RWPE2 (cell line): ENCODE measurements at regions not wholly inside any gene's neighbourhood (a gene's known extent, or its start where the extent isn't known, plus 50 kb on each side); places are given as distances from the start of the nearest gene placed in this dataset.

Experiments
- ATAC-seq: fragments of 200-7000 bp; cut with Tn5 transposase; 3 replicates; pipeline ENCODE4 v1.9.1; 2021; ENCODE audit warnings: low read depth
- DNase-seq: peaks from one replicate; pipeline ENCODE4 v3.0.0-alpha.2; 2020; ENCODE audit warnings: low spot score
- H3K27ac ChIP-seq: fragments of 450-650 bp; 2 replicates; pipeline ENCODE4 v1.5.1; 2017; ENCODE audit warnings: mild to moderate bottlenecking; ENCODE audit not compliant: poor library complexity, severe bottlenecking
- H3K27me3 ChIP-seq: fragments of 250-450 bp; sonication (Bioruptor Pico); 2 replicates; pipeline ENCODE4 v1.5.1; 2021; ENCODE audit warnings: mild to moderate bottlenecking, moderate library complexity; ENCODE audit not compliant: insufficient read depth, poor library complexity, severe bottlenecking
- H3K36me3 ChIP-seq: fragments of 250-450 bp; sonication (Bioruptor Pico); 2 replicates; pipeline ENCODE4 v1.5.1; 2020; ENCODE audit warnings: low read depth, mild to moderate bottlenecking, moderate library complexity
- H3K4me1 ChIP-seq: fragments of 250-450 bp; sonication (Bioruptor Pico); 2 replicates; pipeline ENCODE4 v1.5.1; 2021; ENCODE audit warnings: mild to moderate bottlenecking, moderate library complexity; ENCODE audit not compliant: insufficient read depth, poor library complexity, severe bottlenecking
- H3K4me3 ChIP-seq: fragments of 250-450 bp; sonication (Bioruptor Pico); 2 replicates; pipeline ENCODE4 v1.5.1; 2021; ENCODE audit warnings: mild to moderate bottlenecking, moderate library complexity; ENCODE audit not compliant: severe bottlenecking
- H3K9me3 ChIP-seq: fragments of 250-450 bp; sonication (Bioruptor Pico); 2 replicates; pipeline ENCODE4 v1.5.1; 2021; ENCODE audit warnings: mild to moderate bottlenecking, moderate library complexity; ENCODE audit not compliant: severe bottlenecking
- TF ChIP-seq, protein P1 (sequence below): fragments of 450-650 bp; IDR thresholded peaks from one replicate; pipeline ENCODE4 v1.5.1; 2017; ENCODE audit warnings: mild to moderate bottlenecking, moderate library complexity; ENCODE audit not compliant: poor library complexity, severe bottlenecking

DNA sequence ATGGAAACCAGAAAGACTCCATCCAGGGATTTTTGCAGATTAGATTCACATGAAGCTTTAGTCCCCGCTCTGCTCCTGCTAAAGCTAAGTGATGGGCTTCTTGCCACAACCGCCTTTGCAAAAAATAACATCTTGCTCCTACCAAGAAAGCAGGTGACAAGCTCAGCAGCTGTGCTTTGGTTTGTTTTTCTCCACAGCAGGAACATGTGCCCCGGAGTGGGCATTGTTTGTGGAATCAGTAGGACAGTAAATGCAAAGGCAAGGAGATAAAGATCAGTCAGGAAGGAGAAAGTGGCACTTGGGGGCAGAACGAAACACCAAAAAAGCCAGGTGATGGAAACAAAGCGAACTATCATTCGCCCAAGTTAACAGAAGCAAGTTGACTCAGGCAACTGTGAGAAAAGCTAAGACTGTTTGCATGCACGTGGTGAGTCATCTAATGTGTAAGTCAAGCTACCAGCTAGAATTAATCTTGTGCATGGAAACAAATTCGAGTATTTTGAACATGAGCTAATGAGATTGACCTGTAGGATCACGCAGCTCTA is 165.5 kb upstream of the PLXNC1 start:
- TF ChIP-seq, protein P1, sequence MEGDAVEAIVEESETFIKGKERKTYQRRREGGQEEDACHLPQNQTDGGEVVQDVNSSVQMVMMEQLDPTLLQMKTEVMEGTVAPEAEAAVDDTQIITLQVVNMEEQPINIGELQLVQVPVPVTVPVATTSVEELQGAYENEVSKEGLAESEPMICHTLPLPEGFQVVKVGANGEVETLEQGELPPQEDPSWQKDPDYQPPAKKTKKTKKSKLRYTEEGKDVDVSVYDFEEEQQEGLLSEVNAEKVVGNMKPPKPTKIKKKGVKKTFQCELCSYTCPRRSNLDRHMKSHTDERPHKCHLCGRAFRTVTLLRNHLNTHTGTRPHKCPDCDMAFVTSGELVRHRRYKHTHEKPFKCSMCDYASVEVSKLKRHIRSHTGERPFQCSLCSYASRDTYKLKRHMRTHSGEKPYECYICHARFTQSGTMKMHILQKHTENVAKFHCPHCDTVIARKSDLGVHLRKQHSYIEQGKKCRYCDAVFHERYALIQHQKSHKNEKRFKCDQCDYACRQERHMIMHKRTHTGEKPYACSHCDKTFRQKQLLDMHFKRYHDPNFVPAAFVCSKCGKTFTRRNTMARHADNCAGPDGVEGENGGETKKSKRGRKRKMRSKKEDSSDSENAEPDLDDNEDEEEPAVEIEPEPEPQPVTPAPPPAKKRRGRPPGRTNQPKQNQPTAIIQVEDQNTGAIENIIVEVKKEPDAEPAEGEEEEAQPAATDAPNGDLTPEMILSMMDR, result no peak
- Histone ChIP-seq H3K9me3 (no peaks in the 10 kb centered on the region), H3K27me3 (no peaks in the 10 kb centered on the region), H3K4me1 (peaks cover 3% of the 10 kb centered on the region), H3K36me3 (no peaks in the 10 kb centered on the region), H3K27ac (no peak overlapping the region), H3K4me3 (no peak overlapping the region)
- ATAC-seq (peak; percentile 68; the same call in 2 of the 3 replicates), DNase-seq (no peak)

DNA sequence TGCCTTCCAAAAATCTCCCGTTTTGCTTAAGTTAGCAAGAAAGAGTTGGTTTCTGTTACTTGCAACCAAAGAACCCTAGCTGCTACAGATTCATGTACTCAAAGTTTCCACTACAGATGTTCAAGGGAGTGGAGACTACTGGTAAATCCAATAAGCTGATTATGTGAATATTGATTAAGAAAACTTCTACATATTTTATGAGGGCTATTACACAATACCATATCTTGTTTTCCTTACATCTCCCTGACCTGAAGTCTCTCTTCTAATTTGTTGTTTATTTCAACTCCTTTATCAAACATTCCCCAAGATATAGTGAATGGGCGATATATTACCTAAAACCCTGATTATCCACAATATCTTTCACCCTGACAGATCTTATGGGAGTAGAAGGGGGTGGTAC is 164.4 kb upstream of the PLXNC1 start:
- H3K4me1 ChIP-seq, result no peaks in the 10 kb centered on the region
- no peak overlapping the region for H3K4me3 ChIP-seq
- no peak for DNase-seq
- no peaks in the 10 kb centered on the region for H3K9me3 ChIP-seq
- no peaks in the 10 kb centered on the region for H3K36me3 ChIP-seq
- no peak for ATAC-seq
- no peaks in the 10 kb centered on the region for H3K27me3 ChIP-seq
- H3K27ac ChIP-seq, result no peak overlapping the region
- TF ChIP-seq, protein P1, result no peak

DNA sequence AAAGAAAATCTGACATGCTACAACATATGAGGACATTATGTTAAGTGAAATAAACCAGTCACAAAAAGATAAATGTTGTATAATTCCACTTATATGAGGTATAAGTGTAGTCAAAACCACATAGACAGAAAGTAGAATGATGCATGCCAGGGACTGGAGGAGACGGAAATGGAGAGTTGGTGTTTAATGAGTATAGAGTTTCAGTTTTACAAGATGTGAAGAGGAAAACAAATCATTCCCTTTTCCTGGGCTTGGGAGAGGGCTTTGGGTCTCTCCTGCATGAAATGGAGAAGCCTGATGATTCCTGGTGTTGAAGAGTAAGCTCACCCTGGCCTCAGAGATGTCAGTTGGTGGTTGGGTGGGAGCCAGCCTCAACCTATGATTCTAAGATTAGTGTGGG is 158.4 kb upstream of the PLXNC1 start:
- no peaks in the 10 kb centered on the region for H3K4me1 ChIP-seq
- no peaks in the 10 kb centered on the region for H3K27me3 ChIP-seq
- TF ChIP-seq, protein P1, result no peak
- H3K9me3 ChIP-seq, result no peaks in the 10 kb centered on the region
- H3K4me3 ChIP-seq, result no peak overlapping the region
- DNase-seq (no peak), ATAC-seq (no peak)
- no peak overlapping the region for H3K27ac ChIP-seq
- H3K36me3 ChIP-seq, result no peaks in the 10 kb centered on the region

DNA sequence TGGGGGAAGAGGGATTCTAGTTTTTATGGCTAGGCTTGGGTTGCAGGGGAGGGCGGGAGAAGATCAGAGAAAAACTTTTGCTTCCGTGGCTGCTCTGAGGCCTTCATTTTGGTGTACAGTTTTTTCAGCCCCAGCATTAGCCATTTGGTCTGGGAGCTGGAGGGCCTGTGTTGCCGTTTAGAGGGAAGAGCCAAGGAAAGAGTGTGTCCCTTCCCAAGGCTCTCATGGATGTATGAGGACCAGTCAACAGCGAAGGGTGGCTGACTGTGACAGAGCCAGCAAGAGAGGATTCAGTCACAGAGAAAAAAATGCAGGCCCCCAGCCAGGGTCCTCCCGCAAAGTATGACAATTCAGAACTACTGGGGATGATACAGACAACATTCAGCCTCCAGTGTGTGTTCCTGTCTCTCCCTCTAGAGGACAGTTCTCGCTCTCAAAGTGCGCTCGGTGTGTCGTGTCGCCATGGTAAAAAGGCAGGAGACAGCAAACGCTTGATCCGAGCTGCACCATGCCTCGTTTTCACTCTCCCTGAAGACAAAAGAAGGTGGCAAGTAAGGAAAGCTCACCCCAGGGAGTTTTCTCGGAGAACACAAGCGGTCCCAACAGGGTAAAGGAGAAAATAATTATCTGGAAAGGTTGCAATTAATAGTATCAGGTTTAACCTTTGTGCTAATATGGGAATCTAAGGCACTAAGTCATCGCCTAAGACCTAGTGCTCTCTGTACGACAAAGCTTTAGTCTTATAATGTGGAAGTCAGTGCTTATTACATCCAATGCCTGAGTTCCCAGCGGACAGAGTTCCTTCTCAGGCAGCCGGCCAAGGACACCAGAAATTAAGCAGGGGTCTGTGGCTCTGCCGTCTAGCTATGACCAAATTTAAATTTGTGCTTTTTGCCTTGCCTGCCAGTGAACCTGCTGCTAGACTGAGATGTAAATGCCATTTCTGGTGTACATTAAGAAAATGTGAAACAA is 157.3 kb upstream of the PLXNC1 start:
- ATAC-seq, result no peak
- H3K27ac ChIP-seq, result no peak overlapping the region
- no peaks in the 10 kb centered on the region for H3K4me1 ChIP-seq
- DNase-seq, result no peak
- TF ChIP-seq, protein P1, result no peak
- no peak overlapping the region for H3K4me3 ChIP-seq
- H3K27me3 ChIP-seq, result no peaks in the 10 kb centered on the region
- no peaks in the 10 kb centered on the region for H3K9me3 ChIP-seq
- no peaks in the 10 kb centered on the region for H3K36me3 ChIP-seq
